Neural cell (in vitro differentiated cells): ENCODE measurements at regions not wholly inside any gene's neighbourhood (a gene's known extent, or its start where the extent isn't known, plus 50 kb on each side); places are given as distances from the start of the nearest gene placed in this dataset.

Experiments
- H2AFZ ChIP-seq: fragments of 200-600, 300-800 bp; sonication (generic), shearing (Covaris generic); 2 replicates; pipeline ENCODE4 v1.6.0; 2014; ENCODE audit warnings: low read depth, mild to moderate bottlenecking, antibody characterized with exemption, low read length, moderate library complexity
- H3F3A ChIP-seq: fragments of 200-600 bp; shearing (Covaris generic); 2 replicates; pipeline ENCODE4 v1.6.1; 2016; ENCODE audit warnings: mild to moderate bottlenecking, moderate library complexity, mixed read lengths, antibody characterized with exemption, low read length; ENCODE audit not compliant: insufficient read depth, poor library complexity, severe bottlenecking
- H3K27ac ChIP-seq: fragments of 200-600, 300-800 bp; sonication (generic), shearing (Covaris generic); 2 replicates; pipeline ENCODE4 v1.5.1; 2014; ENCODE audit warnings: mild to moderate bottlenecking, low read length, moderate library complexity
- H3K27me3 ChIP-seq: fragments of 300-800, 200-600 bp; sonication (generic), shearing (Covaris generic); 2 replicates; pipeline ENCODE4 v1.6.0; 2014; ENCODE audit warnings: mild to moderate bottlenecking, low read depth, low read length, moderate library complexity; ENCODE audit not compliant: insufficient read depth
- H3K36me3 ChIP-seq: fragments of 300-800, 200-600 bp; sonication (generic), shearing (Covaris generic); 2 replicates; pipeline ENCODE4 v1.5.1; 2014; ENCODE audit warnings: mild to moderate bottlenecking, antibody characterized with exemption, low read length, moderate library complexity; ENCODE audit not compliant: insufficient read depth
- H3K4me2 ChIP-seq: fragments of 300-800, 200-600 bp; sonication (generic), shearing (Covaris generic); 2 replicates; pipeline ENCODE4 v1.6.0; 2014; ENCODE audit warnings: mild to moderate bottlenecking, low read length
- H3K4me3 ChIP-seq: fragments of 300-800, 200-600 bp; sonication (generic), shearing (Covaris generic); 2 replicates; pipeline ENCODE4 v1.5.1; 2014; ENCODE audit warnings: mild to moderate bottlenecking, low read length, moderate library complexity
- H3K79me2 ChIP-seq: fragments of 200-600 bp; shearing (Covaris generic); replicated peaks from 2 replicates; pipeline ENCODE4 v1.6.0; 2014; ENCODE audit warnings: mild to moderate bottlenecking, low read length, moderate library complexity; ENCODE audit not compliant: insufficient read depth
- H3K9ac ChIP-seq: fragments of 300-800, 200-600 bp; sonication (generic), shearing (Covaris generic); 2 replicates; pipeline ENCODE4 v1.6.1; 2016; ENCODE audit warnings: mild to moderate bottlenecking, low read length, mixed read lengths
- H3K9me2 ChIP-seq: fragments of 200-600 bp; shearing (Covaris generic); 2 replicates; pipeline ENCODE4 v1.6.1; 2016; ENCODE audit warnings: mild to moderate bottlenecking, low read length, mixed read lengths; ENCODE audit not compliant: insufficient read depth
- H3K9me3 ChIP-seq: fragments of 200-600, 300-800 bp; sonication (generic), shearing (Covaris generic); 2 replicates; pipeline ENCODE4 v1.6.1; 2016; ENCODE audit warnings: mild to moderate bottlenecking, mixed run types, low read length, moderate library complexity, mixed read lengths
- H4K20me1 ChIP-seq: fragments of 200-600 bp; shearing (Covaris generic); 2 replicates; pipeline ENCODE4 v1.6.1; 2016; ENCODE audit warnings: mild to moderate bottlenecking, mixed run types; ENCODE audit not compliant: insufficient read depth
- EZH2 ChIP-seq: fragments of 200-600, 300-800 bp; shearing (Covaris generic), sonication (generic); IDR thresholded peaks from 2 replicates; pipeline ENCODE4 v1.6.1; 2014; ENCODE audit warnings: antibody characterized with exemption, low read length, borderline replicate concordance, mild to moderate bottlenecking; ENCODE audit not compliant: insufficient read depth, poor library complexity, severe bottlenecking
- MXI1 ChIP-seq: fragments of 450-650 bp; conservative IDR thresholded peaks from 2 replicates; pipeline ENCODE4 v1.6.1; 2014; ENCODE audit warnings: antibody characterized with exemption, mild to moderate bottlenecking; ENCODE audit not compliant: poor library complexity, severe bottlenecking
- POLR2AphosphoS5 ChIP-seq: IDR thresholded peaks from 2 replicates; pipeline ENCODE4 v1.6.1; 2012
- RAD21 ChIP-seq: fragments of 450-650 bp; conservative IDR thresholded peaks from 2 replicates; pipeline ENCODE4 v1.6.1; 2014; ENCODE audit warnings: antibody characterized with exemption, mild to moderate bottlenecking, moderate library complexity
- REST ChIP-seq: IDR thresholded peaks from 2 replicates; pipeline ENCODE4 v1.6.1; 2012; ENCODE audit warnings: borderline replicate concordance
- SMC3 ChIP-seq: fragments of 450-650 bp; conservative IDR thresholded peaks from 2 replicates; pipeline ENCODE4 v1.6.1; 2014; ENCODE audit warnings: antibody characterized with exemption, mild to moderate bottlenecking, moderate library complexity; ENCODE audit not compliant: poor library complexity
- TAF1 ChIP-seq: IDR thresholded peaks from 2 replicates; pipeline ENCODE4 v1.6.1; 2012; ENCODE audit warnings: low read depth
- TF ChIP-seq, protein P1 (sequence below): fragments of 450-650 bp; IDR thresholded peaks from 2 replicates; pipeline ENCODE4 v1.5.1; 2014; ENCODE audit warnings: antibody characterized with exemption, mild to moderate bottlenecking, moderate library complexity; ENCODE audit not compliant: poor library complexity, severe bottlenecking

DNA sequence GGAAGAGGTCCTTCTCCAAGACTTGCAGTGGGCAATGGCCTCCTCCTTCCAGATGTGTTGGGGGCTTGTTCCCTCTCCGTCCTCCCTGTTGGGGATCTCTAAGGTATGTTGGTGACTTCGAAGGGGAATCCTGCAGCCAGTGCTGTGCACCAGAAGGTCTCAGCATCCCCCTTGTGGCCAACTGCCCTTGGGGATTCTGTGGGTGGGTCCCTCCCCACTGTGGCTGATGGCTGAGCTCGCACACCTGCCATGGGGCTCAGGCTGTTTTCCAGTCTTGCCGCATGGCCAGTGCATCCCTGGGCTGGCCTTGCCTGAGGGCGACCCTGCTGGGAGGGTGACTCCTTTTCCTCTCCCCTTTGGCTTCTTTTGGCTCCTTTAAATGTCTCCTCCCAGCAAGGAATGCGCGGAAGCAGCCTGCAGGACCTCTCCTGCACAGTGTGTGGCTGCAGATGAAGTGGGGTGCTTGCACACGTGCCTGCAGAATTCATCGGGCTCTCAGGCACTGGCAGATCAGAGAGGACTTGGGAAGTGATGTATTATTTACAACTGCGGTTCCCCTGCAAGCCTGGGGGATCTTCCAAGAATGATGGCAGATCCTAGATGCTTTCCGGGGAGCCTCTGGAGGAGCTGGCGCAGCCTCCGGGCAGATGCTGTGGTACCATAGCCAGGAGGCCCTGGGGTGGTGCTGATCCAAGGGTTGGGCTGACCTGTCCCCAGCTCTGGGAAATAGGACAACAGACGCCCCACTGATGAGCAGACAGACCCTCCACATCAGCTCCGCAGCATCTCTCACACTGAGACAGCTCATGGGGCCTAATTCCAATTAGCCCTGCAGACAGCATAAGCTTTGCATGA is 410.0 kb downstream of the TCERG1L start:
- Histone ChIP-seq H4K20me1 (no peaks in the 10 kb centered on the region), H3K4me3 (no peak overlapping the region), H3K4me2 (no peak overlapping the region), H3K9ac (no peak overlapping the region), H3K79me2 (no peaks in the 10 kb centered on the region), H3K27ac (no peak overlapping the region), H3K36me3 (no peaks in the 10 kb centered on the region), H3K9me2 (no peaks in the 10 kb centered on the region), H3K9me3 (no peaks in the 10 kb centered on the region), H3F3A (no peaks in the 10 kb centered on the region), H3K27me3 (no peaks in the 10 kb centered on the region), H2AFZ (no peak overlapping the region)
- TF ChIP-seq EZH2 = no peak
- TF ChIP-seq TAF1 = no peak
- no peak for TF ChIP-seq POLR2AphosphoS5
- no peak for TF ChIP-seq RAD21
- TF ChIP-seq, protein P1, sequence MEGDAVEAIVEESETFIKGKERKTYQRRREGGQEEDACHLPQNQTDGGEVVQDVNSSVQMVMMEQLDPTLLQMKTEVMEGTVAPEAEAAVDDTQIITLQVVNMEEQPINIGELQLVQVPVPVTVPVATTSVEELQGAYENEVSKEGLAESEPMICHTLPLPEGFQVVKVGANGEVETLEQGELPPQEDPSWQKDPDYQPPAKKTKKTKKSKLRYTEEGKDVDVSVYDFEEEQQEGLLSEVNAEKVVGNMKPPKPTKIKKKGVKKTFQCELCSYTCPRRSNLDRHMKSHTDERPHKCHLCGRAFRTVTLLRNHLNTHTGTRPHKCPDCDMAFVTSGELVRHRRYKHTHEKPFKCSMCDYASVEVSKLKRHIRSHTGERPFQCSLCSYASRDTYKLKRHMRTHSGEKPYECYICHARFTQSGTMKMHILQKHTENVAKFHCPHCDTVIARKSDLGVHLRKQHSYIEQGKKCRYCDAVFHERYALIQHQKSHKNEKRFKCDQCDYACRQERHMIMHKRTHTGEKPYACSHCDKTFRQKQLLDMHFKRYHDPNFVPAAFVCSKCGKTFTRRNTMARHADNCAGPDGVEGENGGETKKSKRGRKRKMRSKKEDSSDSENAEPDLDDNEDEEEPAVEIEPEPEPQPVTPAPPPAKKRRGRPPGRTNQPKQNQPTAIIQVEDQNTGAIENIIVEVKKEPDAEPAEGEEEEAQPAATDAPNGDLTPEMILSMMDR = no peak
- no peak for TF ChIP-seq SMC3

DNA sequence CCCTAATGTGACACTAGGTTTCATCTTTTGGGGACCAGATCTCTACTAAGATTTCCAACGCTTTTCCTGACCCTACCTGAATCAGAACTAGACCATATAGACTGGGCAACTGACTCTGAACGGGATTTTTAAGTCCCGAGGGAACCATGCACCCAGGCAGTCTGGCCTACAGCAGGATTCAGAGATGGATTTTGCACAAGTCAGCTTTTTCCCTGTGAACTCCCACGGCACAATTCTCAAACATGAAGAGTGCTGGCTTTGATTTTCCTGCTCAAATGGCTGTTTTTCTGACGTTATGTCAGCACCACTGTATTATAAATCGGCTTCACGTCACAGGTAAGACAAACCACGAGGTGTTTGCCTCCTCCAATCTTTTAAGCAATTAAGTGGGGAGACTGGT is 409.1 kb downstream of the TCERG1L start:
- Histone ChIP-seq H3K9me3 (no peaks in the 10 kb centered on the region), H3K9ac (no peak overlapping the region), H3K9me2 (no peaks in the 10 kb centered on the region), H3K36me3 (no peaks in the 10 kb centered on the region), H3F3A (no peaks in the 10 kb centered on the region), H3K4me3 (no peak overlapping the region), H3K27me3 (no peaks in the 10 kb centered on the region), H3K79me2 (no peaks in the 10 kb centered on the region), H4K20me1 (no peaks in the 10 kb centered on the region), H3K27ac (no peak overlapping the region), H2AFZ (no peak overlapping the region), H3K4me2 (no peak overlapping the region)
- TF ChIP-seq RAD21 (no peak), POLR2AphosphoS5 (no peak), REST (no peak), MXI1 (no peak), EZH2 (no peak), SMC3 (no peak), TAF1 (no peak)
- TF ChIP-seq, protein P1 = no peak
